CD4-positive, alpha-beta T cell (primary cell): ENCODE measurements at regions not wholly inside any gene's neighbourhood (a gene's known extent, or its start where the extent isn't known, plus 50 kb on each side); places are given as distances from the start of the nearest gene placed in this dataset.

Experiments used
- ATAC-seq: fragments of 200-7000 bp; cut with Tn5 transposase; one replicate; pipeline ENCODE4 v1.10.0; 2022; ENCODE audit warnings: mild to moderate bottlenecking; ENCODE audit not compliant: poor library complexity
- CTCF ChIA-PET: fragments of 350-600 bp; sonication (Branson Sonifier 250); formaldehyde crosslinking; loops from one replicate; lab custom pipeline; 2021; ENCODE audit warnings: antibody characterized with exemption, inconsistent platforms; lab: Charles Lee
- POLR2A ChIA-PET: fragments of 350-600 bp; sonication (Branson Sonifier 250); formaldehyde crosslinking; loops from one replicate; lab custom pipeline; 2021; ENCODE audit warnings: antibody characterized with exemption, inconsistent platforms; lab: Charles Lee
- DNase-seq, 14 experiments: peaks; one replicate each; pipeline ENCODE4 v3.0.0-alpha.2; 2013 to 2020; ENCODE audit warnings: mixed read lengths in 2 of 14
- H3K27ac ChIP-seq, 2 donors: one replicate each; pipeline versions ENCODE4 v1.5.1 to v1.7.0; 2013; ENCODE audit warnings: low read length in 2 of 2, low read depth in 1 of 2, mild to moderate bottlenecking in 1 of 2
- H3K27me3 ChIP-seq, 2 experiments: 1 replicate in 1 of 2; 2 replicates in 1 of 2; pipeline versions ENCODE4 v1.6.1 to v1.7.0; 2013; ENCODE audit warnings: low read length in 2 of 2, control low read depth in 1 of 2, mild to moderate bottlenecking in 1 of 2, moderate library complexity in 1 of 2; ENCODE audit not compliant: insufficient read depth in 2 of 2, control insufficient read depth in 1 of 2
- H3K36me3 ChIP-seq: one replicate; pipeline ENCODE4 v1.6.1; 2013; ENCODE audit warnings: low read length, control low read depth; ENCODE audit not compliant: insufficient read depth
- H3K4me1 ChIP-seq: one replicate; pipeline ENCODE4 v1.6.1; 2013; ENCODE audit warnings: low read length, control low read depth; ENCODE audit not compliant: insufficient read depth
- H3K4me3 ChIP-seq: one replicate; pipeline ENCODE4 v1.5.1; 2013; ENCODE audit warnings: mild to moderate bottlenecking, low read length, moderate library complexity
- H3K9me3 ChIP-seq, 2 experiments: 1 replicate in 1 of 2; 2 replicates in 1 of 2; pipeline versions ENCODE4 v1.6.1 to v1.7.0; 2013; ENCODE audit warnings: low read length in 2 of 2, mild to moderate bottlenecking in 2 of 2, control low read depth in 1 of 2, moderate library complexity in 1 of 2; ENCODE audit not compliant: control insufficient read depth in 1 of 2, insufficient read depth in 1 of 2
- H3K27ac Mint-ChIP-seq: one replicate; pipeline ENCODE4 v1.8.0; 2020; ENCODE audit warnings: mixed read lengths
- H3K27me3 Mint-ChIP-seq: one replicate; pipeline ENCODE4 v1.8.0; 2021; ENCODE audit warnings: mixed read lengths
- H3K36me3 Mint-ChIP-seq: one replicate; pipeline ENCODE4 v1.8.0; 2021; ENCODE audit warnings: low read depth, mixed read lengths
- H3K4me1 Mint-ChIP-seq: one replicate; pipeline ENCODE4 v1.8.0; 2021; ENCODE audit warnings: low read depth, mixed read lengths
- H3K4me3 Mint-ChIP-seq: one replicate; pipeline ENCODE4 v1.8.0; 2020; ENCODE audit warnings: mild to moderate bottlenecking, mixed read lengths
- H3K9me3 Mint-ChIP-seq: one replicate; pipeline ENCODE4 v1.8.0; 2020; ENCODE audit warnings: mixed read lengths
- intact Hi-C, 2 experiments: fragments of 100-400 bp; cut with DNase I in 1 of 2; cut with micrococcal nuclease in 1 of 2; formaldehyde crosslinking; loops; one replicate each; pipeline versions ENCODE4 v1.15.1 to v1.9.0; 2023 to 2025; cut with DNase I, micrococcal nuclease
- TF ChIP-seq, protein P1 (sequence below): fragments of 200-600 bp; IDR thresholded peaks from one replicate; pipeline ENCODE4 v1.8.0; 2022; ENCODE audit warnings: antibody characterized with exemption, mild to moderate bottlenecking

DNA sequence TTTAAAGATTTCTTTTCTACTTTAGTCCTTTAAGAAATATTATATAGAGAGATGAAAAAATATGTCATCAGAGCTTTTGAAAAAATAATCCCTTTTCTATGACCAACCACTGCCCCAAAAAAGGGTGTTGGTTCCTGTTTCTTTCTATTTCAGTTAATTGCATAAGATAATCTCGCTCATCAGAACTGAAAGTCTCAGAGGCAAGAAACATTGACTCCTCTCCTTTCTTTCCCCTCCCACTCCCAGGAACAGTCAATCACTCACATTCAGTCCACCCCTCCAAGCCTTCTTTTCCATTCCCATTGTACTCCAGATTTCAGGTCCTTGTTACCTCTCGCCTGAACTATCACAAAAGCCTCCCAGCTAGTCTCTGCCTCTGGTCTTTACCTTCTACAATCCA is 153.7 kb upstream of the ABI3BP start:
- Histone ChIP-seq H3K27me3 (peaks cover 2 to 15% of the 10 kb centered on the region in 2 experiments), H3K4me3 (no peak overlapping the region), H3K36me3 (no peaks in the 10 kb centered on the region), H3K9me3 (no peaks in the 10 kb centered on the region), H3K27ac (no peak overlapping the region), H3K4me1 (no peaks in the 10 kb centered on the region)
- intact Hi-C loops, result no loop called here
- Mint-ChIP-seq H3K9me3 (no peaks in the 10 kb centered on the region), H3K27me3 (peaks cover 27% of the 10 kb centered on the region), H3K36me3 (no peaks in the 10 kb centered on the region), H3K4me3 (no peak overlapping the region), H3K4me1 (no peaks in the 10 kb centered on the region), H3K27ac (no peak overlapping the region)
- TF ChIP-seq, protein P1, sequence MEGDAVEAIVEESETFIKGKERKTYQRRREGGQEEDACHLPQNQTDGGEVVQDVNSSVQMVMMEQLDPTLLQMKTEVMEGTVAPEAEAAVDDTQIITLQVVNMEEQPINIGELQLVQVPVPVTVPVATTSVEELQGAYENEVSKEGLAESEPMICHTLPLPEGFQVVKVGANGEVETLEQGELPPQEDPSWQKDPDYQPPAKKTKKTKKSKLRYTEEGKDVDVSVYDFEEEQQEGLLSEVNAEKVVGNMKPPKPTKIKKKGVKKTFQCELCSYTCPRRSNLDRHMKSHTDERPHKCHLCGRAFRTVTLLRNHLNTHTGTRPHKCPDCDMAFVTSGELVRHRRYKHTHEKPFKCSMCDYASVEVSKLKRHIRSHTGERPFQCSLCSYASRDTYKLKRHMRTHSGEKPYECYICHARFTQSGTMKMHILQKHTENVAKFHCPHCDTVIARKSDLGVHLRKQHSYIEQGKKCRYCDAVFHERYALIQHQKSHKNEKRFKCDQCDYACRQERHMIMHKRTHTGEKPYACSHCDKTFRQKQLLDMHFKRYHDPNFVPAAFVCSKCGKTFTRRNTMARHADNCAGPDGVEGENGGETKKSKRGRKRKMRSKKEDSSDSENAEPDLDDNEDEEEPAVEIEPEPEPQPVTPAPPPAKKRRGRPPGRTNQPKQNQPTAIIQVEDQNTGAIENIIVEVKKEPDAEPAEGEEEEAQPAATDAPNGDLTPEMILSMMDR, result no peak
- ChIA-PET POLR2A (no interaction called here), CTCF (interaction anchor here (0.9 kb wide), 1 partner anchor 11 kb away, joined by 3 read pairs; no protein-coding TSS in a partner anchor)
- no peak for ATAC-seq
- DNase-seq, result no peak

DNA sequence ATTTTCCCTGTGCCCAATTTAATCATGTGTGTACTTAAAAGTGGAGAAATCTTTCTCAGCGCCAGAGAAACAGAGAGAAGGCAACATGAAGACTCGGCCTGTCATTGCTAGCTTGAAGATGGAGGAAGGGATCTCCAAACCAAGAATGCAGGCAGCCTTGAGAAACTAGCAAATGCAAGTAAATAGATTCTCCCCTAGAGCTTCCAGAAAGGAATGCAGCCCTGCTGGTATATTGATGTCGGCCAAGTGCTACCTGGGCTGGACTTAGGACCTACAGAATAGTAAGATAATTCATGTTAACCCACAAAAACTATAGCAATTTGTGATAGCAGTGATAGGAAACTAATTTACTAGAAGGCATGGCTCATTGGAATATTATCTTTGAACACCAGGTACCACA is 150.9 kb upstream of the ABI3BP start:
- no peaks in the 10 kb centered on the region for H3K9me3 Mint-ChIP-seq

DNA sequence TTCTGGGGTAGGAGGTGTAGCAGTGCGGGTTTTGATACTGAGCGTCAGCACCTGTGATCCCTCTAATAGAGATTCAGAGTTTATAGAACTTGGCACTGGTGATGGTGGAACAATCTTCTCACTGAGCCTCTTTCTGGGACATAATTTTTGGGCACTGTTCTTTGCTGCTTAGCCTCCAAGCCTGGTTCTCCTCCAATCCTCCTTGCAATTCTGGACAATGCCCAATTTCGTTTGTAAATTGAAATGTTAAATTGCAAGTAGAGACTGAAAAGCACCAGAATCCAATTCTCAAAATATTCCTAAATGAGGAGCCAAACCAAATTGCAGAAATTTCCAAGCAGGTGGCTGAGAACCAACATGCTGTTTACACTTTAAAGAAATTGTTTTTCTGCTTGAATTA is 149.8 kb upstream of the ABI3BP start:
- TF ChIP-seq, protein P1, result no peak
- no peaks in the 10 kb centered on the region for H3K4me1 ChIP-seq
- Mint-ChIP-seq H3K27ac (no peak overlapping the region), H3K4me1 (no peaks in the 10 kb centered on the region), H3K4me3 (no peak overlapping the region), H3K27me3 (peaks cover 15% of the 10 kb centered on the region), H3K36me3 (no peaks in the 10 kb centered on the region), H3K9me3 (no peaks in the 10 kb centered on the region)
- intact Hi-C loops, result no loop called here
- DNase-seq (no peak), ATAC-seq (no peak)
- no peaks in the 10 kb centered on the region for H3K36me3 ChIP-seq
- H3K9me3 ChIP-seq, result no peaks in the 10 kb centered on the region
- H3K4me3 ChIP-seq, result no peak overlapping the region
- peaks cover 0 to under 1% of the 10 kb centered on the region in 2 experiments for H3K27me3 ChIP-seq
- POLR2A ChIA-PET, result no interaction called here
- CTCF ChIA-PET, result no interaction called here
- no peak overlapping the region for H3K27ac ChIP-seq

More for the DNA sequence above, 150.9 kb upstream of the ABI3BP start:
- no peaks in the 10 kb centered on the region for H3K4me1 Mint-ChIP-seq
- Histone ChIP-seq H3K4me3 (no peak overlapping the region), H3K9me3 (no peaks in the 10 kb centered on the region), H3K27ac (no peak overlapping the region), H3K27me3 (peaks cover 2 to 3% of the 10 kb centered on the region in 2 experiments), H3K36me3 (no peaks in the 10 kb centered on the region), H3K4me1 (no peaks in the 10 kb centered on the region)
- no peaks in the 10 kb centered on the region for H3K36me3 Mint-ChIP-seq
- ChIA-PET CTCF (no interaction called here), POLR2A (no interaction called here)
- H3K27ac Mint-ChIP-seq, result no peak overlapping the region
- no peak for DNase-seq
- no peak overlapping the region for H3K4me3 Mint-ChIP-seq
- TF ChIP-seq, protein P1, result no peak
- no peak for ATAC-seq
- peaks cover 17% of the 10 kb centered on the region for H3K27me3 Mint-ChIP-seq
- intact Hi-C loops, result no loop called here
